NCI-H2029 (cell line): ENCODE measurements at regions not wholly inside any gene's neighbourhood (a gene's known extent, or its start where the extent isn't known, plus 50 kb on each side); places are given as distances from the start of the nearest gene placed in this dataset.
"Not testable (repeated sequence)": the region's sequence is repeated elsewhere in the genome, so short reads cannot be mapped to it uniquely, and the experiment has no call there.

Experiments
- DNase-seq: peaks from one replicate; lab custom pipeline; 2025; lab: John Stamatoyannopoulos, UW

- DNase-seq, result no peak
Measured at GRCh38 chr12:46669720-46670119, 156.1 kb downstream of the SLC38A4 start.

- no peak for DNase-seq
Measured at GRCh38 chr12:46667551-46667950, 158.2 kb downstream of the SLC38A4 start.

GRCh38 chr12:46664761-46665287, 161.0 kb downstream of the SLC38A4 start:
- DNase-seq, result peak; percentile 40

- DNase-seq, result no peak
Measured at GRCh38 chr12:46663318-46663717, 162.5 kb downstream of the SLC38A4 start.

- DNase-seq, result peak; percentile 19
Measured at GRCh38 chr12:46661110-46661845, 164.5 kb downstream of the SLC38A4 start.

- DNase-seq, result no peak
Measured at GRCh38 chr12:46660719-46661109, 165.1 kb downstream of the SLC38A4 start.

- no peak for DNase-seq
Measured at GRCh38 chr12:46660276-46660675, 165.5 kb downstream of the SLC38A4 start.

- DNase-seq, result peak; percentile 11
Measured at GRCh38 chr12:46659824-46660223, 166.0 kb downstream of the SLC38A4 start.

- DNase-seq, result no peak
Measured at GRCh38 chr12:46659032-46659650, 166.7 kb downstream of the SLC38A4 start.

GRCh38 chr12:46657453-46658411, 168.1 kb downstream of the SLC38A4 start:
- DNase-seq, result no peak

GRCh38 chr12:46655984-46656383, 169.8 kb downstream of the SLC38A4 start:
- DNase-seq, result not testable (repeated sequence)

- DNase-seq, result no peak
Measured at GRCh38 chr12:46653311-46653710, 172.5 kb downstream of the SLC38A4 start.

- DNase-seq, result no peak
Measured at GRCh38 chr12:46652692-46653091, 173.1 kb downstream of the SLC38A4 start.

GRCh38 chr12:46650688-46651087, 175.1 kb downstream of the SLC38A4 start:
- no peak for DNase-seq

GRCh38 chr12:46649433-46649832, 176.4 kb downstream of the SLC38A4 start:
- DNase-seq, result no peak

- DNase-seq, result no peak
Measured at GRCh38 chr12:46647034-46647433, 178.8 kb downstream of the SLC38A4 start.

GRCh38 chr12:46641649-46642048, 184.1 kb downstream of the SLC38A4 start:
- not testable (repeated sequence) for DNase-seq

GRCh38 chr12:46635818-46636217, 190.0 kb downstream of the SLC38A4 start:
- DNase-seq, result no peak

GRCh38 chr12:46629331-46630229, 196.2 kb downstream of the SLC38A4 start:
- no peak for DNase-seq

GRCh38 chr12:46628176-46628575, 197.6 kb downstream of the SLC38A4 start:
- DNase-seq, result no peak

GRCh38 chr12:46627686-46628085, 198.1 kb downstream of the SLC38A4 start:
- no peak for DNase-seq
